GM12878 (cell line): ENCODE measurements at regions not wholly inside any gene's neighbourhood (a gene's known extent, or its start where the extent isn't known, plus 50 kb on each side); places are given as distances from the start of the nearest gene placed in this dataset.

Source experiments
- ATAC-seq: fragments of 200-7000 bp; cut with Tn5 transposase; 3 replicates; pipeline ENCODE4 v1.9.1; 2020; ENCODE audit warnings: mild to moderate bottlenecking, moderate library complexity
- BruUV-seq: library from RNA; stranded (reverse); fragments of 400-500 nt; replicated peaks from 2 replicates; lab custom pipeline; 2021; lab: Mats Ljungman, UMichigan
- CTCF ChIA-PET: fragments of 300-600 bp; sonication (Branson Sonifier 250); formaldehyde crosslinking; extraction: SDS; loops from one replicate; lab custom pipeline; 2021; ENCODE audit warnings: inconsistent platforms; lab: Yijun Ruan, JAX
- POLR2A ChIA-PET: fragments of 350-600 bp; formaldehyde crosslinking; extraction: SDS; loops from one replicate; lab custom pipeline; 2021; ENCODE audit warnings: inconsistent platforms; lab: Charles Lee
- RAD21 ChIA-PET: fragments of 300-600 bp; sonication (Branson Sonifier 250); formaldehyde crosslinking; loops from one replicate; lab custom pipeline; 2023; ENCODE audit warnings: antibody characterized with exemption; ENCODE audit not compliant: unreplicated experiment; lab: Charles Lee
- SMC1A ChIA-PET: fragments of 300-600 bp; sonication (Branson Sonifier 250); formaldehyde crosslinking; loops from one replicate; lab custom pipeline; 2023; ENCODE audit not compliant: unreplicated experiment, uncharacterized antibody; lab: Charles Lee
- DNase-seq: peaks from one replicate; pipeline ENCODE4 v3.0.0-alpha.2; 2011; ENCODE audit warnings: low read depth, low spot score
- FAIRE-seq: peaks from 3 replicates; lab custom pipeline; 2011; peaks lifted over from hg19 to GRCh38; lab: Jason Lieb, UNC
- H2AFZ ChIP-seq: 2 replicates; pipeline ENCODE4 v1.6.0; 2011; ENCODE audit warnings: low read depth, low read length, control low read depth; ENCODE audit not compliant: control insufficient read depth
- H3K27ac ChIP-seq: 2 replicates; pipeline ENCODE4 v1.5.1; 2011; ENCODE audit warnings: control low read depth; ENCODE audit not compliant: control insufficient read depth, insufficient read depth
- H3K27me3 ChIP-seq, 2 experiments: replicated peaks in 1 of 2; 2 replicates each; pipeline versions ENCODE4 v1.6.0 to v1.6.1; 2011; ENCODE audit warnings: low read length in 1 of 2; ENCODE audit not compliant: control insufficient read depth in 2 of 2, insufficient read depth in 2 of 2
- H3K36me3 ChIP-seq, 2 experiments: 2 replicates each; pipeline ENCODE4 v1.5.1; 2011; ENCODE audit warnings: low read length in 1 of 2; ENCODE audit not compliant: control insufficient read depth in 2 of 2, insufficient read depth in 2 of 2
- H3K4me1 ChIP-seq: 2 replicates; pipeline ENCODE4 v1.6.1; 2011; ENCODE audit warnings: mild to moderate bottlenecking, low read length, moderate library complexity, mixed read lengths; ENCODE audit not compliant: control insufficient read depth, insufficient read depth
- H3K4me2 ChIP-seq: 2 replicates; pipeline ENCODE4 v1.6.0; 2011; ENCODE audit warnings: control low read depth; ENCODE audit not compliant: control insufficient read depth, insufficient read depth
- H3K4me3 ChIP-seq: fragments of 200-600 bp; sonication (generic); 2 replicates; pipeline ENCODE4 v1.5.1; 2016
- H3K79me2 ChIP-seq: 2 replicates; pipeline ENCODE4 v1.6.0; 2011; ENCODE audit warnings: low read length; ENCODE audit not compliant: control insufficient read depth, insufficient read depth
- H3K9ac ChIP-seq: 2 replicates; pipeline ENCODE4 v1.8.0; 2011; ENCODE audit warnings: low read length, control low read depth, mixed read lengths; ENCODE audit not compliant: control insufficient read depth, insufficient read depth
- H3K9me3 ChIP-seq: replicated peaks from 3 replicates; pipeline ENCODE4 v1.5.1; 2011; ENCODE audit warnings: mild to moderate bottlenecking, low read length; ENCODE audit not compliant: control insufficient read depth, insufficient read depth
- H4K20me1 ChIP-seq: 2 replicates; pipeline ENCODE4 v1.6.0; 2011; ENCODE audit not compliant: control insufficient read depth, insufficient read depth
- ASH2L ChIP-seq: fragments of 300-600, 200-600 bp; sonication (generic); IDR thresholded peaks from 2 replicates; pipeline ENCODE4 v1.6.1; 2017; ENCODE audit warnings: low read depth, mild to moderate bottlenecking, borderline replicate concordance
- CBX3 ChIP-seq: fragments of 200-600 bp; sonication (generic); IDR thresholded peaks from 2 replicates; pipeline ENCODE4 v1.6.1; 2016; ENCODE audit warnings: low read depth, borderline replicate concordance
- CBX5 ChIP-seq: sonication (generic); IDR thresholded peaks from 2 replicates; pipeline ENCODE4 v1.6.1; 2016; ENCODE audit warnings: low read depth, moderate library complexity, mild to moderate bottlenecking, inconsistent platforms
- EP300 ChIP-seq, 2 experiments: fragments of 150-350 bp in 1 of 2; IDR thresholded peaks; 2 replicates each; pipeline ENCODE4 v1.6.1; 2011 to 2012; ENCODE audit warnings: low read depth in 2 of 2, low read length in 2 of 2, borderline replicate concordance in 1 of 2, improper control_type of control experiment in 1 of 2, inconsistent platforms in 1 of 2; ENCODE audit not compliant: control insufficient read depth in 1 of 2
- IKZF1 ChIP-seq: fragments of 450-650 bp; conservative IDR thresholded peaks from 2 replicates; pipeline ENCODE4 v1.6.1; 2017; ENCODE audit warnings: antibody characterized with exemption, mild to moderate bottlenecking
- KLF5 ChIP-seq: fragments of 450-650 bp; IDR thresholded peaks from 2 replicates; pipeline ENCODE4 v1.6.1; 2014; ENCODE audit warnings: mild to moderate bottlenecking; ENCODE audit not compliant: partially characterized antibody
- MTA3 ChIP-seq: IDR thresholded peaks from 2 replicates; pipeline ENCODE4 v1.6.1; 2012; ENCODE audit warnings: low read length, inconsistent platforms, borderline replicate concordance
- PKNOX1 ChIP-seq: fragments of 450-650 bp; IDR thresholded peaks from 2 replicates; pipeline ENCODE4 v1.6.1; 2016; ENCODE audit warnings: mild to moderate bottlenecking
- SIN3A ChIP-seq: IDR thresholded peaks from 2 replicates; pipeline ENCODE4 v1.6.1; 2012; ENCODE audit warnings: low read depth, low read length, improper control_type of control experiment
- SMAD1 ChIP-seq: fragments of 450-650 bp; IDR thresholded peaks from 2 replicates; pipeline ENCODE4 v1.6.1; 2018; ENCODE audit warnings: mild to moderate bottlenecking, low read depth; ENCODE audit not compliant: partially characterized antibody
- SMARCA5 ChIP-seq: fragments of 450-650 bp; IDR thresholded peaks from 2 replicates; pipeline ENCODE4 v1.6.1; 2017; ENCODE audit warnings: mild to moderate bottlenecking
- SUZ12 ChIP-seq: fragments of 200-600 bp; sonication (generic); IDR thresholded peaks from one replicate; pipeline ENCODE4 v1.6.1; 2018; ENCODE audit warnings: antibody characterized with exemption, mild to moderate bottlenecking; ENCODE audit not compliant: unreplicated experiment
- TBL1XR1 ChIP-seq: IDR thresholded peaks from 2 replicates; pipeline ENCODE4 v1.6.1; 2012; ENCODE audit warnings: low read depth, low read length, improper control_type of control experiment
- USF2 ChIP-seq: IDR thresholded peaks from 2 replicates; pipeline ENCODE4 v1.6.1; 2011; ENCODE audit warnings: low read depth, low read length, improper control_type of control experiment, borderline replicate concordance
- WRNIP1 ChIP-seq: IDR thresholded peaks from 2 replicates; pipeline ENCODE4 v1.6.1; 2011; ENCODE audit warnings: low read depth, low read length, improper control_type of control experiment, borderline replicate concordance
- YBX1 ChIP-seq: fragments of 450-650 bp; IDR thresholded peaks from 2 replicates; pipeline ENCODE4 v1.6.1; 2016; ENCODE audit warnings: antibody characterized with exemption
- ZBTB4 ChIP-seq: fragments of 450-650 bp; formaldehyde crosslinking; IDR thresholded peaks from 2 replicates; pipeline ENCODE4 v1.4.0; 2022; ENCODE audit warnings: mild to moderate bottlenecking, moderate library complexity
- ZNF24 ChIP-seq: fragments of 450-650 bp; IDR thresholded peaks from 2 replicates; pipeline ENCODE4 v1.6.1; 2017; ENCODE audit warnings: antibody characterized with exemption, mild to moderate bottlenecking
- ZNF622 ChIP-seq: fragments of 450-650 bp; IDR thresholded peaks from 2 replicates; pipeline ENCODE4 v1.6.1; 2017; ENCODE audit warnings: mild to moderate bottlenecking, inconsistent platforms
- WGBS: methylation state at CpG from one replicate; pipeline ENCODE4 v1.1.6; 2016; ENCODE audit warnings: low lambda C conversion rate; ENCODE audit not compliant: insufficient replicate concordance, insufficient coverage; ENCODE audit errors: missing lambda C conversion rate; 5-methylcytosine and 5-hydroxymethylcytosine counted together
- in situ Hi-C: fragments of 300-500 bp; cut with MboI; formaldehyde crosslinking; loops from 9 replicates; pipeline ENCODE4 v1.14.3; 2018; ENCODE audit warnings: mixed read lengths
- intact Hi-C: fragments of 100-400 bp; cut with micrococcal nuclease; formaldehyde crosslinking; loops from one replicate; pipeline ENCODE4 v1.14.2; 2022; ENCODE audit not compliant: unreplicated experiment

GRCh38 chr10:129241461-129241860 is 225.6 kb upstream of the MGMT start:
- intact Hi-C loops = no loop called here
- Histone ChIP-seq H3K4me2 (no peak overlapping the region), H2AFZ (no peak overlapping the region), H3K79me2 (no peaks in the 10 kb centered on the region), H3K4me3 (no peak overlapping the region), H3K4me1 (no peaks in the 10 kb centered on the region), H3K36me3 (no peaks in the 10 kb centered on the region), H3K27ac (no peak overlapping the region), H3K27me3 (no peaks in the 10 kb centered on the region), H3K9ac (no peak overlapping the region), H3K9me3 (no peaks in the 10 kb centered on the region), H4K20me1 (no peaks in the 10 kb centered on the region)
- WGBS = 64% methylated on average over 14 of the region's 14 CpGs
- ChIA-PET RAD21 (no interaction called here), SMC1A (no interaction called here), POLR2A (no interaction called here), CTCF (no interaction called here)
- no TSS peak for BruUV-seq
- in situ Hi-C loops = no loop called here
- TF ChIP-seq KLF5 (no peak), SIN3A (no peak), IKZF1 (no peak), ZNF622 (no peak), WRNIP1 (no peak), ZBTB4 (no peak), CBX5 (no peak), SUZ12 (no peak), PKNOX1 (no peak), ASH2L (no peak), CBX3 (no peak), TBL1XR1 (no peak), SMAD1 (no peak), EP300 (IDR thresholded peaks at IDR 0.05; ENCODE audit: borderline replicate concordance in 1 of 2, control insufficient read depth in 1 of 2, low read depth in 2 of 2, low read length in 2 of 2) (no peak), MTA3 (no peak), YBX1 (no peak), ZNF24 (no peak), USF2 (no peak), SMARCA5 (no peak)
- no peak for ATAC-seq
- no peak for DNase-seq
- no peak for FAIRE-seq
